ENCODE measurements at regions not wholly inside any gene's neighbourhood (a gene's known extent, or its start where the extent isn't known, plus 50 kb on each side); places are given as distances from the start of the nearest gene placed in this dataset.

GRCh38 chr1:172764378-172764777 lies 105.5 kb downstream of the FASLG start:
- TF ChIP-seq FOS (IDR thresholded peaks at IDR 0.05; ENCODE audit: low read depth, low read length) (no peak), SMC3 (IDR thresholded peaks at IDR 0.05; ENCODE audit: low read depth, low read length) (no peak), RCOR1 (IDR thresholded peaks at IDR 0.05; ENCODE audit: insufficient replicate concordance, low read length) (no peak), CHD1 (IDR thresholded peaks at IDR 0.05; ENCODE audit: low read depth, low read length) (no peak), USF2 (IDR thresholded peaks at IDR 0.05; ENCODE audit: low read depth, low read length) (no peak), MXI1 (IDR thresholded peaks at IDR 0.05; ENCODE audit: borderline replicate concordance, low read depth, low read length) (no peak), RFX5 (IDR thresholded peaks at IDR 0.05; ENCODE audit: low read depth, low read length) (no peak)
- Histone ChIP-seq H3K4me3 (ENCODE audit: insufficient read depth, low read depth, low read length) (no peak overlapping the region), H2BK20ac (ENCODE audit: low read depth, low read length) (no peak overlapping the region), H3K36me3 (ENCODE audit: control insufficient read depth, insufficient read depth, low read length) (no peaks in the 10 kb centered on the region), H3K23ac (ENCODE audit: low read depth, low read length) (no peak overlapping the region), H3K4me1 (ENCODE audit: control insufficient read depth, insufficient read depth, low read length) (peaks cover 2% of the 10 kb centered on the region; the same call in 1 of the 2 replicates), H3K27ac (ENCODE audit: insufficient read depth, low read length) (no peak overlapping the region), H2BK5ac (ENCODE audit: low read depth, low read length, poor library complexity, severe bottlenecking) (no peak overlapping the region), H2AFZ (replicated peaks; ENCODE audit: low read length, poor library complexity) (no peak overlapping the region), H3K79me1 (ENCODE audit: low read depth in 1 of 2, low read length in 2 of 2) (no peaks in the 10 kb centered on the region), H3K9me1 (ENCODE audit: insufficient read depth, low read length) (no peaks in the 10 kb centered on the region), H3K56ac (ENCODE audit: extremely low read depth, insufficient read depth, low read length) (no peak overlapping the region), H2AK5ac (ENCODE audit: low read depth, low read length) (no peak overlapping the region), H3K9ac (ENCODE audit: low read depth, low read length) (no peak overlapping the region), H3K18ac (ENCODE audit: low read depth, low read length) (no peak overlapping the region), H4K5ac (ENCODE audit: low read depth, low read length) (no peak overlapping the region), H4K20me1 (ENCODE audit: insufficient read depth, low read length) (no peaks in the 10 kb centered on the region), H3K9me3 (ENCODE audit: control insufficient read depth, insufficient read depth, low read length) (no peaks in the 10 kb centered on the region), H2BK120ac (ENCODE audit: low read depth, low read length) (no peak overlapping the region), H4K8ac (ENCODE audit: low read depth in 2 of 2, low read length in 2 of 2) (no peak overlapping the region), H2AK9ac (replicated peaks; ENCODE audit: low read depth, low read length, poor library complexity) (no peak overlapping the region), H3K4ac (ENCODE audit: low read depth, low read length) (no peak overlapping the region), H3K27me3 (ENCODE audit: control insufficient read depth, insufficient read depth, low read length) (peaks cover 1% of the 10 kb centered on the region; the same call in 1 of the 2 replicates), H3K4me2 (ENCODE audit: low read depth, low read length) (no peak overlapping the region), H4K91ac (ENCODE audit: insufficient read depth, low read depth, low read length) (no peak overlapping the region), H2BK15ac (ENCODE audit: low read depth, low read length) (no peak overlapping the region), H3K14ac (replicated peaks; ENCODE audit: low read depth, low read length) (no peak overlapping the region)
- BruUV-seq (replicated peaks): no TSS peak
- POLR2A ChIA-PET (ENCODE audit: unreplicated experiment): no interaction called here
- CTCF ChIA-PET: no interaction called here
- DNase-seq (no peak), ATAC-seq (ENCODE audit: low read depth) (no peak)
- dilution Hi-C loops (cut with HindIII; ENCODE audit: low sequenced_read_pairs, unreplicated experiment): no loop called here
- WGBS, 2 experiments (ENCODE audit: extremely low coverage in 2 of 2, insufficient read length in 1 of 2): no CpG with 5 or more reads among the region's 3 CpGs
- intact Hi-C loops (cut with micrococcal nuclease): no loop called here
- in situ Hi-C loops (cut with MboI; ENCODE audit: low sequenced_read_pairs): loop anchor here (25.0 kb wide), 1 partner anchor 1448 kb away; no protein-coding TSS in a partner anchor

All from IMR-90 (cell line).